ENCODE measurements at regions not wholly inside any gene's neighbourhood (a gene's known extent, or its start where the extent isn't known, plus 50 kb on each side); places are given as distances from the start of the nearest gene placed in this dataset.

DNA sequence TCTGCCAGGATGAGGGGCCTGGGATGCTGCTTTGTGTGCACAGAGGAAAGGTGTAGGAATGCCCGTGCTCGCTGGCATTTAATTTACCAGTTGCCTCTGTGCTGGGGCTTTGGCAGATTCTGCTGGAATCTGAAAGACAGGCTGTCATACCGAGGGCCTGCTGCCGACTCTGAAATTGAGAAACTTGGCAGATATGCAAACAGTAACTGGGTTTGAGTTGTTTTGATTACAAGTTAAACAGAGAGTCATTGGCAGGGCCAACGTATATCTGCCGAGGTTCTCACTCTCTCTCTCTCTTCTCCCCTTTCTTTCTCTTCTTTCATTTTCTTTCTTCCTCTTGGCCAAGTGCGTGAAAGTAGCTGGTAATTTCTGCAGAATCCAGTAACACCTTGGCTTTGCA is 618.7 kb downstream of the VRK1 start:
- DNase-seq (ENCODE audit: low read depth, low spot score), result no peak
- Histone ChIP-seq H3K4me2 (ENCODE audit: insufficient read depth, low read length) (no peak overlapping the region), H3K27ac (ENCODE audit: insufficient read depth, low read depth, low read length) (no peak overlapping the region), H3K36me3 (ENCODE audit: control insufficient read depth in 2 of 2, extremely low read depth in 1 of 2, insufficient read depth in 2 of 2, low read length in 2 of 2) (no peaks in the 10 kb centered on the region), H2AFZ (ENCODE audit: low read depth, low read length) (no peak overlapping the region), H3K4me1 (ENCODE audit: control insufficient read depth, extremely low read depth, insufficient read depth, low read length) (no peaks in the 10 kb centered on the region), H3K9me1 (replicated peaks; ENCODE audit: control insufficient read depth, extremely low read depth, insufficient read depth, low read length) (no peaks in the 10 kb centered on the region), H3K9me3 (replicated peaks; ENCODE audit: control insufficient read depth, insufficient read depth, low read length) (peaks cover 2% of the 10 kb centered on the region), H3K4me3 (replicated peaks in 1 of 3; ENCODE audit: insufficient read depth in 1 of 3, low read depth in 1 of 3, low read length in 3 of 3) (no peak overlapping the region), H3K27me3 (ENCODE audit: control insufficient read depth in 2 of 2, insufficient read depth in 2 of 2, low read length in 2 of 2) (no peaks in the 10 kb centered on the region), H3K79me2 (ENCODE audit: control insufficient read depth, insufficient read depth, low read length) (no peaks in the 10 kb centered on the region), H3K9ac (replicated peaks; ENCODE audit: extremely low read depth, insufficient read depth, low read length) (no peak overlapping the region), H4K20me1 (replicated peaks; ENCODE audit: control insufficient read depth, extremely low read depth, insufficient read depth, low read length) (no peaks in the 10 kb centered on the region)
- CTCF ChIA-PET, result no interaction called here
- no TSS peak for BruUV-seq (replicated peaks)
- dilution Hi-C loops (cut with MboI; ENCODE audit: extremely low pct_ligation_motif_present, low sequenced_read_pairs), result no loop called here
- no peak for TF ChIP-seq GATA2 (IDR thresholded peaks at IDR 0.05; ENCODE audit: insufficient read depth, insufficient read length, low read depth, low read length)
- no peak for TF ChIP-seq MYC (IDR thresholded peaks at IDR 0.05; ENCODE audit: low read depth, low read length)
- TF ChIP-seq JUN (IDR thresholded peaks at IDR 0.05; ENCODE audit: borderline replicate concordance, insufficient read depth, insufficient read length, low read depth), result no peak
- FAIRE-seq, result no peak
- POLR2A ChIA-PET, result no interaction called here
- intact Hi-C loops (cut with micrococcal nuclease), result no loop called here

DNA sequence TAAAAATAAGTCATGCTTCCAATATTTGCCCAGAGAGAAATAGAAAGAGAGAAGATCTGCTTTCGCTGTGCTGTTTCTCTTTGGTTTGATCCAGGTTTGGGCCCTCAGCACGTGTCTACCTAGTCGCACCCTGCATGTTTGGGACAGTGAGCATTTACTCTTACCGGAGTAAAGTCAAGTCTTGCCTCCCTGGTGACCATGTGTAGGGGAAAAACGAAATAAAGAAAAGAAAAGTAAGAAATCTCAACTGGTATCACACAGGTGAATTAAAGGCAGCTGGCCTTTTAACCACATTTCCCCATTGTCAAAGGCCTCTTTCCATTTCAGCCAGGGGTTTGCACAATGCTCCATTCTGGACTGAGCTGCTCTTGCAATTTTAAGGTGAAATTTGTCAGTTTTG is 619.4 kb downstream of the VRK1 start:
- Histone ChIP-seq H2AFZ (ENCODE audit: low read depth, low read length) (no peak overlapping the region), H3K9ac (replicated peaks; ENCODE audit: extremely low read depth, insufficient read depth, low read length) (no peak overlapping the region), H4K20me1 (replicated peaks; ENCODE audit: control insufficient read depth, extremely low read depth, insufficient read depth, low read length) (no peaks in the 10 kb centered on the region), H3K4me2 (ENCODE audit: insufficient read depth, low read length) (no peak overlapping the region), H3K9me3 (replicated peaks; ENCODE audit: control insufficient read depth, insufficient read depth, low read length) (peaks cover 2% of the 10 kb centered on the region), H3K79me2 (ENCODE audit: control insufficient read depth, insufficient read depth, low read length) (no peaks in the 10 kb centered on the region), H3K4me3 (replicated peaks in 1 of 3; ENCODE audit: insufficient read depth in 1 of 3, low read depth in 1 of 3, low read length in 3 of 3) (no peak overlapping the region), H3K4me1 (ENCODE audit: control insufficient read depth, extremely low read depth, insufficient read depth, low read length) (no peaks in the 10 kb centered on the region), H3K27ac (ENCODE audit: insufficient read depth, low read depth, low read length) (no peak overlapping the region), H3K9me1 (replicated peaks; ENCODE audit: control insufficient read depth, extremely low read depth, insufficient read depth, low read length) (no peaks in the 10 kb centered on the region), H3K27me3 (ENCODE audit: control insufficient read depth in 2 of 2, insufficient read depth in 2 of 2, low read length in 2 of 2) (no peaks in the 10 kb centered on the region), H3K36me3 (ENCODE audit: control insufficient read depth in 2 of 2, extremely low read depth in 1 of 2, insufficient read depth in 2 of 2, low read length in 2 of 2) (no peaks in the 10 kb centered on the region)
- TF ChIP-seq GATA2 (IDR thresholded peaks at IDR 0.05; ENCODE audit: insufficient read depth, insufficient read length, low read depth, low read length) (no peak), JUN (IDR thresholded peaks at IDR 0.05; ENCODE audit: borderline replicate concordance, insufficient read depth, insufficient read length, low read depth) (no peak), EZH2 (IDR thresholded peaks at IDR 0.05; ENCODE audit: borderline replicate concordance, low read depth, low read length, severe bottlenecking) (no peak), POLR2AphosphoS5 (IDR thresholded peaks at IDR 0.05; ENCODE audit: insufficient read depth, low read depth, low read length) (no peak), FOS (IDR thresholded peaks at IDR 0.05; ENCODE audit: borderline replicate concordance, insufficient read depth, low read length) (no peak), POLR2A (IDR thresholded peaks at IDR 0.05; ENCODE audit: low read depth, low read length) (no peak), MYC (IDR thresholded peaks at IDR 0.05; ENCODE audit: low read depth, low read length) (no peak)
- TF ChIP-seq, protein P1, sequence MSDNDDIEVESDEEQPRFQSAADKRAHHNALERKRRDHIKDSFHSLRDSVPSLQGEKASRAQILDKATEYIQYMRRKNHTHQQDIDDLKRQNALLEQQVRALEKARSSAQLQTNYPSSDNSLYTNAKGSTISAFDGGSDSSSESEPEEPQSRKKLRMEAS (IDR thresholded peaks at IDR 0.05; ENCODE audit: insufficient read depth, insufficient read length), result no peak
- TF ChIP-seq, protein P2, sequence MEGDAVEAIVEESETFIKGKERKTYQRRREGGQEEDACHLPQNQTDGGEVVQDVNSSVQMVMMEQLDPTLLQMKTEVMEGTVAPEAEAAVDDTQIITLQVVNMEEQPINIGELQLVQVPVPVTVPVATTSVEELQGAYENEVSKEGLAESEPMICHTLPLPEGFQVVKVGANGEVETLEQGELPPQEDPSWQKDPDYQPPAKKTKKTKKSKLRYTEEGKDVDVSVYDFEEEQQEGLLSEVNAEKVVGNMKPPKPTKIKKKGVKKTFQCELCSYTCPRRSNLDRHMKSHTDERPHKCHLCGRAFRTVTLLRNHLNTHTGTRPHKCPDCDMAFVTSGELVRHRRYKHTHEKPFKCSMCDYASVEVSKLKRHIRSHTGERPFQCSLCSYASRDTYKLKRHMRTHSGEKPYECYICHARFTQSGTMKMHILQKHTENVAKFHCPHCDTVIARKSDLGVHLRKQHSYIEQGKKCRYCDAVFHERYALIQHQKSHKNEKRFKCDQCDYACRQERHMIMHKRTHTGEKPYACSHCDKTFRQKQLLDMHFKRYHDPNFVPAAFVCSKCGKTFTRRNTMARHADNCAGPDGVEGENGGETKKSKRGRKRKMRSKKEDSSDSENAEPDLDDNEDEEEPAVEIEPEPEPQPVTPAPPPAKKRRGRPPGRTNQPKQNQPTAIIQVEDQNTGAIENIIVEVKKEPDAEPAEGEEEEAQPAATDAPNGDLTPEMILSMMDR (IDR thresholded peaks at IDR 0.05; ENCODE audit: extremely low read depth in 1 of 2, insufficient read depth in 1 of 2, low read depth in 1 of 2, low read length in 2 of 2), result no peak
- intact Hi-C loops (cut with micrococcal nuclease), result no loop called here
- ChIA-PET POLR2A (no interaction called here), CTCF (no interaction called here)
- no TSS peak for BruUV-seq (replicated peaks)
- FAIRE-seq, result no peak
- DNase-seq (ENCODE audit: low read depth, low spot score), result no peak
- dilution Hi-C loops (cut with MboI; ENCODE audit: extremely low pct_ligation_motif_present, low sequenced_read_pairs), result no loop called here
